ENCODE measurements at regions not wholly inside any gene's neighbourhood (a gene's known extent, or its start where the extent isn't known, plus 50 kb on each side); places are given as distances from the start of the nearest gene placed in this dataset.
"Not testable (repeated sequence)": the region's sequence is repeated elsewhere in the genome, so short reads cannot be mapped to it uniquely, and the experiment has no call there.

DNA sequence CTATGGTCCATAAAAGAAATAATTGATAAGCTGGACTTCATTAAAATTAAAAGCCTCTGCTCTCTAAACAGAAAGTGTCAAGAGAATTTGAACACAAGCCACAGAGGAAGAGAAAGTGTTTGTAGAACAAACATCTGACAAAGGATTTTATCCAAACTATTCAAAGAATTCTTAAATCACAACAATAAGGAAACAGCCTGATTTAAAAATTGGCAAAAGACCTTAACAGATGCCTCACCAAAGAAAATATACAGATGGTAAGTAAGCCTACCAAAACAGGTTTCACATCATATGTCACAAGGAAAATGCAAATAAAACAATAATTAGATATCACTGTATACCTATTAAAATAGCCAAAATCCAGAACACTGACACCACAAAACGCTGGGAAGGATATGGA lies 612.0 kb downstream of the TTLL7 start:
- not testable (repeated sequence) for DNase-seq (ENCODE audit: low spot score)

DNA sequence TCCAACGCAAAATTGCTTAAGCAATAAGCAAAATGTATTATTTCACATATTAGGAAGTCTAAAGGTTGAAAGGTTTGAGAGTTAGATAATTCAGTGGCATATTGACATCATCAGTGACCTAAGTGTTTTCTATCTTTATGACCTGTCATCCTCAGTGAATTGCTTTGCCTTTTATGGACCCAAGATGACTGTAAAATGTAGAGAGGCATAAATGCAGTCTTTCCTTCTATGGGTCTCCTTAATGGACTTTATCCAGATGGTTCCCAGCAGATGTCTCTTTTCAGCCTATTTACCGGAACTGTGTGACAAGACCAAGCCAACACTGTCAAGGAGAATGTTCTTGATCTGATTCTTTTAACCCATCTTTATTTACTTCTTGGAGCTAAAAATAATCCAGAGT lies 615.8 kb downstream of the TTLL7 start:
- DNase-seq (ENCODE audit: low spot score), result not testable (repeated sequence)

DNA sequence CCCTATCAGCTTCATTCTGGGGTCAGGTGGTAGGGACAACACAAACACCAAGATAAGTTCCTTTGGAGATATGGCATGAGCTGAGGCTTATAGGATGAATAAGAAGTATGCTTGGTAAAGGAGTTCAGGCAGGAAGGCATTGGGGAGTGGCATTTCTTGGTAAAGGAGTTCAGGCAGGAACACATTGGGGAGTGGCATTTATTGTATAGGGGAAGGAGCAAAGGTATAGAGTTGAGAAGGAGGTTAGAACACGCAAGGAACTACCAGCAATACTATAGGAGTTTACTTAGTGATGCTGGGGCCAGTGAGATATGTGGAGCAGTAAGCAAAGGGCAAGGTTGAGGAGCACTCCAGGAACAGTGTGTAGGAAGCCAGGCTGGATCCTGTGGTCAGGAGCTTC lies 625.9 kb downstream of the TTLL7 start:
- not testable (repeated sequence) for DNase-seq (ENCODE audit: low spot score)

GRCh38 chr1:83369853-83370252 lies 629.1 kb downstream of the TTLL7 start:
- not testable (repeated sequence) for DNase-seq (ENCODE audit: low spot score)

- DNase-seq (ENCODE audit: low spot score), result not testable (repeated sequence)
Observed at GRCh38 chr1:83365320-83365719, 633.6 kb downstream of the TTLL7 start.

- DNase-seq (ENCODE audit: low spot score), result not testable (repeated sequence)
Observed at GRCh38 chr1:83345375-83345774, 653.6 kb downstream of the TTLL7 start.

DNA sequence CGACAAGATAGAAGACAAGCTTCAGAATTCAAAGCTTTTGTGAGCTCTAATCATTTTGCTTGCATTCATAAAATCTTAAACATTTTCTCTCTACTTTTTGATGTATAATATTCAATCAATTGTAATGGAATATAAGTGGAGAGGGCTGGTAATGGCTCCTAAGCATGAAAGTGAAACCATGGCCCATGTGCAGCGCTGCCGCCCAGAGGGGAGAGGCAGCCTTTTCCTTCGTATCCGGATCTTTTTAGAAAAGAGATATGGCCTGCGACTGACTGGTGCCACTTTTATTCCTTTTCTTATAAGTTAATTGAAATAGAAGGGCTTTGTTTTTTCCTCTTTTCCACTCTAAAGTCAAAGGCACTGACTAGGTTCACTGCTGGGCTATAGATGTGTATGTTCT lies 655.2 kb downstream of the TTLL7 start:
- DNase-seq (ENCODE audit: low spot score), result not testable (repeated sequence)

GRCh38 chr1:83342995-83343394 lies 655.9 kb downstream of the TTLL7 start:
- not testable (repeated sequence) for DNase-seq (ENCODE audit: low spot score)

- DNase-seq (ENCODE audit: low spot score), result not testable (repeated sequence)
Observed at GRCh38 chr1:83332308-83332707, 666.6 kb downstream of the TTLL7 start.

DNA sequence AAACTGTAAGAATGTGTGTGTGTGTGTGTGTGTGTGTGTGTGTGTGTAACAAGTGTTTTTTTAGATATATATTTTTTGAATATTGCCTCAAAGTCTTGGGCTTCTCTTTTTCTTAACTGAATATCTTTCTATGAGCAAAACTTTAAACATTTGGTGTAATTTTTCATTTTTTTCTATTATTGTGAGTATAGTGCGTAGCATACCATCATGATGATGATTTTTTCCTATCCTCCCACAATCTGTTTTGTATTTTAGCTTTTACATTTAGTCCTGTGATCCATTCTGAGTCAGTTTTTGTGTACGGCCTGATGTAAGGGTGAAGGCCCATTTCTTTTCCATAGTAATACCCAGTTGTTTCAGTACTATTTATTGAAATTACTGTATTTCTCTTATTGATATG lies 680.6 kb downstream of the TTLL7 start:
- DNase-seq (ENCODE audit: low spot score), result no peak

DNA sequence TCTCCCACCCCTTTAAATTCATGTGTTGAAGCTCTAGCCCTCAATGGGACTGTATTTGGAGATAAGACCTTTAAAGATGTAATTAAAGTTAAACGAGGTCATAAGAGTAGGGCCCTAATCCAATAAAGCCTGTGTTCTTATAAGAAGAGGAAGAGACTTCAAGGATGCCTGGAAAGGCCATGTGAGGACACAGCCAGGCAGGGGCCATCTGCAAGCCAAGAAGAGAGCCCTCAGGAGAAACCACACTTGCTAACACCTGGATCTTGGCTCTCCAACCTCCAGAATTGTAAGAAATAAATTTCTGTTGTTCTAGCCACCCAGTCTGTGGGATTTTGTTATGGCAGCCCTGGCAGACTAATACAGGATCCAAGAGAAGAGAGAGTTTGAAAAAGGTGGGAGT lies 683.5 kb downstream of the TTLL7 start:
- DNase-seq (ENCODE audit: low spot score), result not testable (repeated sequence)

DNA sequence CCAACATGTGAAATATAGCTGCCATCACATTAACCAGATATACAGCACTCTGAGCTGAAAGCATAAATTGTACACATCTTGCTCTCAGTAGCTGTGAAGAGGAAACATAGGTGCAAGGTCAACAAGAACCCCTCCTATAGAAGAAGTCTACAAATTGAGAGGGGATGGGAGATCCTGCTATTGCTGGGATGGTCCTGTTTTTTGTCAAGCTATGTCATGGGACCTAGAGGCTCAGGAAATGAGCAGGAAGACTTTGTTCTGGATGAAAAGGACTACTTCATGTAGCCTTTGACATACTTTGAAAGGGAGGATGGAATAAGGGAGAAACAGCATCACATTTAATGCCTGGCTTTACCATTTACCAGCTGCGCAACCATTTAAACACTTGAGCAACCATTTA lies 688.8 kb downstream of the TTLL7 start:
- DNase-seq (ENCODE audit: low spot score), result not testable (repeated sequence)

GRCh38 chr1:83309035-83309434 lies 689.9 kb downstream of the TTLL7 start:
- not testable (repeated sequence) for DNase-seq (ENCODE audit: low spot score)

DNA sequence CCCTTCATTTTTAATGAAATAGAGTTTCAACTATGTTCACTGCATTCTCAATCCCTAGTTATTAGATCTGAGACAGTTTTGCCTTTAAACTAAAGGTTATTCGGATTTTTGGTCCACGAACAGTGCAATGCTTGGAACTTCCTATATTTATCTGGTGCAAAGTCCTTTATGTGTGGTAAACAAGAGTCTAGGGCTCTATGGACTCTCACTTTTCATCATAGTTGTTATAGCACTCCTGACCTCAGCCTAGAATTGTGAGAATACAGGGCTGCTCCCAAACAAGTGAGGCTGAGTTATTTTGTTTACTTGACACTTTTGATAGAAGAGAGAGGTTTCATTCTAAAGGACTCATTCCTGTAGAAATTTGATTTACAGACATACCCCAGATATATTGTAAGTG lies 692.1 kb downstream of the TTLL7 start:
- not testable (repeated sequence) for DNase-seq (ENCODE audit: low spot score)

DNA sequence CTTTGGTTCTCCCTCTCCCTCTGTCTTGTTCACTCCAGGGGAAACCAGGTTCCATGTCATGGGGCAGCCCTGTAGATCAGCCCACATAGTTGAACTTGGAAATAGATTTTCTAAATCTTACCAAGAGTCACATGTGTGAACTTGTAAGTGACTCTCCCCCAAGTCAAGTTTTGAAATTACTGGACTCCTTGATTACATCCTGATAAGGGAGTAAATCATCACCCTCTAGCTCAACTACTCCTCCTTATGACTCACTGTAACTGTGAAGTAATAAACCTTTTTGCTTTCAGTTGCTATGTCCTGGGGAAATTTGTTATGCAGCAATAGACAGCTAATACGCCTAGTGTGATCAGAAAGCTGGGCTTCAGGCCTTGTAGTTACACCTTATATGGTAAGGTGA lies 703.3 kb downstream of the TTLL7 start:
- not testable (repeated sequence) for DNase-seq (ENCODE audit: low spot score)

- not testable (repeated sequence) for DNase-seq (ENCODE audit: low spot score)
Observed at GRCh38 chr1:83287391-83287790, 711.5 kb downstream of the TTLL7 start.

GRCh38 chr1:83274656-83275055 lies 724.3 kb downstream of the TTLL7 start:
- not testable (repeated sequence) for DNase-seq (ENCODE audit: low spot score)

DNA sequence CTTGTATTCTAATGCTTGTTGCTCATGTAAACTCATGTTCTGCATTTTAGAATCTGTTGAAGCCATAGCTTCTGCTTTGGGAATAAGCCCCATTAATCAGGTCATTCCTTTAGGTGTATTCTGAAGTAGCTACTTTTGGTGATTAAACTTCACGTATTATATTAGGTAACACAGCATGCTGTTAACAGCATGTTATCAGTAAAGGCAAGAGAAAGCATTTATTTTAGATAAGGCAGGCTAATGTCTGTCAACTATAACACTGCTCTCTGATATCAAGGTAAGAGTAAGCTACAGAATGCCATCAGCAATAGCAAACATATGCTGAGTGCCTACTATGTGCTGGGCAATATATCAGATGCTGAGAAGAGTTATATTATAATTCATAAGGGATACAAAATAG lies 726.4 kb downstream of the TTLL7 start:
- DNase-seq (ENCODE audit: low spot score), result not testable (repeated sequence)

- DNase-seq (ENCODE audit: low spot score), result peak; percentile 24
Observed at GRCh38 chr1:83271834-83272233, 727.1 kb downstream of the TTLL7 start.

DNA sequence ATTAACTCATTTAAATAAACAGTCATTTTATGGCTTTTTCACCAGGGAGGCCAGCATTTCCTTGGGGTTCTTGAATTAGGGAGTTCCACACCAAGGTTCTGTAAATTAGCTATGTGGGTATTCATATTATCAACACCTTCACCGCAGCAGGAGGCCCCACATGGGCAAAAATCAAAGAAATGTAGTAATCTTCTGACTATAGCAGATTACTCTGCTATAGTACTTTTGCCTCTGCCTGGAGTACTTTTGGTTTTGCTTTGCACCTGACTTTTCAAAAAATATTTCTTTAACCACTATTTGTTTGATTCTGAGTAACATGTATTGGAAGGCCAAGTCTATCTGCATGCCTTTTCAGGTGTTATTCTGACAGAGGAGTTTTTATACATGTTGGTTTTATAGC lies 728.1 kb downstream of the TTLL7 start:
- not testable (repeated sequence) for DNase-seq (ENCODE audit: low spot score)

DNA sequence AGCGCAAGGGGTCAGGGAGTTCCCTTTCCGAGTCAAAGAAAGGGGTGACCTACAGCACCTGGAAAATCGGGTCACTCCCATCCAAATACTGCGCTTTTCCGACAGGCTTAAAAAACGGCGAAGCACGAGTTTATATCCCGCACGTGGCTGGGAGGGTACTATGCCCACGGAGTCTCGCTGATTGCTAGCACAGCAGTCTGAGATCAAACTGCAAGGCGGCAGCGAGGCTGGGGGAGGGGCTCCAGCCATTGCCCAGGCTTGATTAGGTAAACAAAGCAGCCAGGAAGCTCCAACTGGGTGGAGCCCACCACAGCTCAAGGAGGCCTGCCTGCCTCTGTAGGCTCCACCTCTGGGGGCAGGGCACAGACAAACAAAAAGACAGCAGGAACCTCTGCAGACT lies 735.1 kb downstream of the TTLL7 start:
- DNase-seq (ENCODE audit: low spot score), result not testable (repeated sequence)

DNA sequence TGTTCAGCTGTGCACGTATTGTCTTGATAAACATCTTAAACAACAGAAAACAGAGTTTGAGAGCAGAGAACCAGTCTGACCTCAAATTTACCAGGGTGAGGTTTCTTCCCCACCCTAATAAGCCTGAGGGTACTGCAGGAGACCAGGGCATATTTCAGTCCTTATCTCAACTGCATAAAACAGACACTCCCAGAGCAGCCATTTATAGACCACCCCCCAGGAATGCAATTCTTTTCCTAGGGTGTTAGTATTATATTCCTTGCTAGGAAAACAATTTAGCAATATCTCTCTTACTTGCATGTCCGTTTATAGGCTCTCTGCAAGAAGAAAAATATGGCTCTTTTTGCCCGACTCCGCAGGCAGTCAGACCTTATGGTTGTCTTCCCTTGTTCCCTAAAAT lies 747.2 kb downstream of the TTLL7 start:
- DNase-seq (ENCODE audit: low spot score), result not testable (repeated sequence)

DNA sequence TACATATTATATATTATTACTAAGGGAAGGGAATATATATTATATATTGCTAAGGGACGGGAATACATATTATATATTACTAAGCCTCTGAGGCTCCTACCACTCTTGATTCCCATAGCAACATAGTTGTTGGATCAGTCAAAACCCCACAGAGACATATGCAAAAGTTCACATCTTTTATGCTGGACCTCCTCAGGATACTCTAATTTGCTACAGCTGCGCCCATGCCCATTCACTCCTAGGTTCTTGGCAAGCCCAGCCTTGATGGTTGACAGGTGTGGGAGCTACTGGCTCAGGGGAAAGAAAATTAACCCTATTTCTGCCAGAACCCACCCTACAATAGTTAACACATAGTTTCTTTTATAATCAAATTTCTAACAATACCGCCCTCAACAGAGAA lies 752.2 kb downstream of the TTLL7 start:
- DNase-seq (ENCODE audit: low spot score), result not testable (repeated sequence)

GRCh38 chr1:83244832-83245231 lies 754.1 kb downstream of the TTLL7 start:
- not testable (repeated sequence) for DNase-seq (ENCODE audit: low spot score)

GRCh38 chr1:83239568-83239967 lies 759.4 kb downstream of the TTLL7 start:
- DNase-seq (ENCODE audit: low spot score), result not testable (repeated sequence)

Data from kidney capillary endothelial cell (primary cell).